Skeletal muscle tissue (tissue), 3 donors: ENCODE measurements at regions not wholly inside any gene's neighbourhood (a gene's known extent, or its start where the extent isn't known, plus 50 kb on each side); places are given as distances from the start of the nearest gene placed in this dataset.
A peak's percentile ranks its signal among the peaks of the same experiment; 100 is the strongest.

ENCODE experiments used
- H3K27ac ChIP-seq: one replicate; pipeline ENCODE4 v1.7.0; 2013; ENCODE audit warnings: mild to moderate bottlenecking, low read depth, low read length, inconsistent platforms
- H3K27me3 ChIP-seq, 3 donors: one replicate each; pipeline ENCODE4 v1.7.0; 2013; ENCODE audit warnings: low read length in 3 of 3; ENCODE audit not compliant: control insufficient read depth in 3 of 3, insufficient read depth in 3 of 3
- H3K36me3 ChIP-seq, 3 donors: one replicate each; pipeline ENCODE4 v1.7.0; 2013; ENCODE audit warnings: low read length in 3 of 3; ENCODE audit not compliant: control insufficient read depth in 3 of 3, insufficient read depth in 3 of 3
- H3K4me1 ChIP-seq, 3 donors: one replicate each; pipeline ENCODE4 v1.7.0; 2013; ENCODE audit warnings: low read length in 3 of 3, mild to moderate bottlenecking in 3 of 3; ENCODE audit not compliant: control insufficient read depth in 3 of 3, insufficient read depth in 3 of 3
- H3K4me3 ChIP-seq, 3 donors: one replicate each; pipeline ENCODE4 v1.7.0; 2013; ENCODE audit warnings: low read length in 3 of 3
- H3K9ac ChIP-seq, 3 donors: one replicate each; pipeline ENCODE4 v1.7.0; 2013; ENCODE audit warnings: low read length in 3 of 3, mild to moderate bottlenecking in 3 of 3, moderate library complexity in 2 of 3, low read depth in 1 of 3
- H3K9me3 ChIP-seq, 3 donors: one replicate each; pipeline ENCODE4 v1.7.0; 2013; ENCODE audit warnings: low read length in 3 of 3; ENCODE audit not compliant: control insufficient read depth in 3 of 3
- donor health status: Osteomylitis.

GRCh38 chr6:125593746-125594145 lies 155.7 kb upstream of the HEY2 start:
- Histone ChIP-seq H3K9ac (no peak overlapping the region), H3K27ac (no peak overlapping the region), H3K4me1 (peaks cover 7 to 21% (median 7%) of the 10 kb centered on the region in 3 donors), H3K4me3 (no peak overlapping the region), H3K9me3 (no peaks in the 10 kb centered on the region), H3K36me3 (no peaks in the 10 kb centered on the region), H3K27me3 (no peaks in the 10 kb centered on the region)

- H3K9me3 ChIP-seq = no peaks in the 10 kb centered on the region
- no peak overlapping the region for H3K4me3 ChIP-seq
- H3K36me3 ChIP-seq = no peaks in the 10 kb centered on the region
- no peak overlapping the region for H3K27ac ChIP-seq
- H3K27me3 ChIP-seq = no peaks in the 10 kb centered on the region
- peak overlapping the region in 1 of 3 donors; percentile 6 for H3K9ac ChIP-seq
- peaks cover 7 to 25% (median 7%) of the 10 kb centered on the region in 3 donors for H3K4me1 ChIP-seq
Observed at GRCh38 chr6:125596020-125596419, 153.4 kb upstream of the HEY2 start.

- H3K4me1 ChIP-seq = peaks cover 7 to 25% (median 7%) of the 10 kb centered on the region in 3 donors
- peak overlapping the region; percentile 46 to 69 (median 68) for H3K9ac ChIP-seq
- H3K27ac ChIP-seq = peak overlapping the region; percentile 94
- H3K36me3 ChIP-seq = no peaks in the 10 kb centered on the region
- no peaks in the 10 kb centered on the region for H3K9me3 ChIP-seq
- no peaks in the 10 kb centered on the region for H3K27me3 ChIP-seq
- peak overlapping the region; percentile 28 to 39 (median 36) for H3K4me3 ChIP-seq
Observed at GRCh38 chr6:125597411-125598253, 151.8 kb upstream of the HEY2 start.

- Histone ChIP-seq H3K27ac (peak overlapping the region; percentile 94), H3K4me3 (peak overlapping the region in 2 of 3 donors; percentile 24 to 28), H3K4me1 (peaks cover 7 to 25% (median 7%) of the 10 kb centered on the region in 3 donors), H3K9ac (peak overlapping the region; percentile 27 to 69 (median 68)), H3K36me3 (no peaks in the 10 kb centered on the region), H3K27me3 (no peaks in the 10 kb centered on the region), H3K9me3 (no peaks in the 10 kb centered on the region)
Observed at GRCh38 chr6:125598422-125598821, 151.0 kb upstream of the HEY2 start.

- H3K9ac ChIP-seq = no peak overlapping the region
- no peaks in the 10 kb centered on the region for H3K9me3 ChIP-seq
- H3K27ac ChIP-seq = no peak overlapping the region
- H3K36me3 ChIP-seq = no peaks in the 10 kb centered on the region
- no peak overlapping the region for H3K4me3 ChIP-seq
- no peaks in the 10 kb centered on the region for H3K27me3 ChIP-seq
- no peaks in the 10 kb centered on the region for H3K4me1 ChIP-seq
Observed at GRCh38 chr6:125604257-125604656, 145.2 kb upstream of the HEY2 start.

- peaks cover 6 to 13% (median 8%) of the 10 kb centered on the region in 3 donors for H3K4me1 ChIP-seq
- H3K36me3 ChIP-seq = no peaks in the 10 kb centered on the region
- H3K9me3 ChIP-seq = no peaks in the 10 kb centered on the region
- H3K4me3 ChIP-seq = peak overlapping the region; percentile 48 to 62 (median 54)
- H3K9ac ChIP-seq = peak overlapping the region; percentile 38 to 74 (median 54)
- H3K27ac ChIP-seq = peak overlapping the region; percentile 36
- no peaks in the 10 kb centered on the region for H3K27me3 ChIP-seq
Observed at GRCh38 chr6:125611573-125612344, 137.7 kb upstream of the HEY2 start.

GRCh38 chr6:125612345-125612846 lies 137.0 kb upstream of the HEY2 start:
- peak overlapping the region in 2 of 3 donors; percentile 48 to 62 for H3K4me3 ChIP-seq
- no peaks in the 10 kb centered on the region for H3K27me3 ChIP-seq
- H3K27ac ChIP-seq = no peak overlapping the region
- no peaks in the 10 kb centered on the region for H3K9me3 ChIP-seq
- H3K4me1 ChIP-seq = peaks cover 6 to 13% (median 8%) of the 10 kb centered on the region in 3 donors
- H3K9ac ChIP-seq = peak overlapping the region in 2 of 3 donors; percentile 38 to 74
- H3K36me3 ChIP-seq = no peaks in the 10 kb centered on the region

- no peak overlapping the region for H3K27ac ChIP-seq
- no peak overlapping the region for H3K4me3 ChIP-seq
- no peaks in the 10 kb centered on the region for H3K36me3 ChIP-seq
Observed at GRCh38 chr6:125618629-125619028, 130.8 kb upstream of the HEY2 start.

GRCh38 chr6:125623085-125623484 lies 126.3 kb upstream of the HEY2 start:
- Histone ChIP-seq H3K4me1 (peaks cover 0 to 6% (median 4%) of the 10 kb centered on the region in 3 donors), H3K4me3 (no peak overlapping the region), H3K27me3 (no peaks in the 10 kb centered on the region), H3K9me3 (no peaks in the 10 kb centered on the region), H3K9ac (no peak overlapping the region), H3K36me3 (no peaks in the 10 kb centered on the region), H3K27ac (no peak overlapping the region)

More at GRCh38 chr6:125618629-125619028, 130.8 kb upstream of the HEY2 start:
- peaks cover 0 to 2% (median under 1%) of the 10 kb centered on the region in 3 donors for H3K4me1 ChIP-seq
- no peaks in the 10 kb centered on the region for H3K27me3 ChIP-seq
- H3K9ac ChIP-seq = no peak overlapping the region
- no peaks in the 10 kb centered on the region for H3K9me3 ChIP-seq
